HG02763 (cell line): ENCODE measurements at regions not wholly inside any gene's neighbourhood (a gene's known extent, or its start where the extent isn't known, plus 50 kb on each side); places are given as distances from the start of the nearest gene placed in this dataset.
"Not testable (repeated sequence)": the region's sequence is repeated elsewhere in the genome, so short reads cannot be mapped to it uniquely, and the experiment has no call there.

ENCODE experiments used
- ATAC-seq: cut with Tn5 transposase; IDR thresholded peaks from one replicate; pipeline ENCODE4 v1.9.1; 2021; ENCODE audit warnings: mild to moderate bottlenecking, moderate library complexity; ENCODE audit not compliant: unreplicated experiment

- ATAC-seq = no peak
These were observed 115.7 kb upstream of the NANOS1 start for GRCh38 chr10:118913825-118914224.

- no peak for ATAC-seq
These were observed 114.9 kb upstream of the NANOS1 start for GRCh38 chr10:118914629-118915028.

GRCh38 chr10:118915161-118915560 is 114.4 kb upstream of the NANOS1 start:
- ATAC-seq = no peak

GRCh38 chr10:118916777-118917176 is 112.7 kb upstream of the NANOS1 start:
- ATAC-seq = no peak

GRCh38 chr10:118917701-118918100 is 111.8 kb upstream of the NANOS1 start:
- no peak for ATAC-seq

- no peak for ATAC-seq
These were observed 111.4 kb upstream of the NANOS1 start for GRCh38 chr10:118918116-118918515.

GRCh38 chr10:118918587-118918986 is 110.9 kb upstream of the NANOS1 start:
- ATAC-seq = no peak

- ATAC-seq = no peak
These were observed 109.3 kb upstream of the NANOS1 start for GRCh38 chr10:118920206-118920605.

GRCh38 chr10:118922226-118922625 is 107.3 kb upstream of the NANOS1 start:
- ATAC-seq = no peak

- no peak for ATAC-seq
These were observed 106.5 kb upstream of the NANOS1 start for GRCh38 chr10:118922972-118923371.

GRCh38 chr10:118924493-118924892 is 105.0 kb upstream of the NANOS1 start:
- ATAC-seq = no peak

- ATAC-seq = no peak
These were observed 104.0 kb upstream of the NANOS1 start for GRCh38 chr10:118925404-118926071.

- no peak for ATAC-seq
These were observed 103.5 kb upstream of the NANOS1 start for GRCh38 chr10:118926072-118926417.

GRCh38 chr10:118926441-118926840 is 103.1 kb upstream of the NANOS1 start:
- no peak for ATAC-seq

- no peak for ATAC-seq
These were observed 102.6 kb upstream of the NANOS1 start for GRCh38 chr10:118926903-118927302.

- no peak for ATAC-seq
These were observed 102.2 kb upstream of the NANOS1 start for GRCh38 chr10:118927321-118927720.

GRCh38 chr10:118930614-118931013 is 98.9 kb upstream of the NANOS1 start:
- no peak for ATAC-seq

- no peak for ATAC-seq
These were observed 98.1 kb upstream of the NANOS1 start for GRCh38 chr10:118931436-118931835.

- ATAC-seq = not testable (repeated sequence)
These were observed 97.4 kb upstream of the NANOS1 start for GRCh38 chr10:118932154-118932553.

GRCh38 chr10:118937226-118937625 is 92.3 kb upstream of the NANOS1 start:
- ATAC-seq = no peak

GRCh38 chr10:118939211-118940007 is 90.1 kb upstream of the NANOS1 start:
- ATAC-seq = no peak

- no peak for ATAC-seq
These were observed 89.1 kb upstream of the NANOS1 start for GRCh38 chr10:118940386-118940785.
